ENCODE measurements at regions not wholly inside any gene's neighbourhood (a gene's known extent, or its start where the extent isn't known, plus 50 kb on each side); places are given as distances from the start of the nearest gene placed in this dataset.

GRCh38 chr10:44194435-44194834 is 190.5 kb downstream of the CXCL12 start:
- H3K4me2 ChIP-seq (ENCODE audit: low read length) = no peak overlapping the region
- no peak for TF ChIP-seq CTCF (IDR thresholded peaks at IDR 0.05 in 2 of 3, conservative IDR thresholded peaks at IDR 0.05 in 1 of 3; ENCODE audit: borderline replicate concordance in 1 of 3, insufficient read depth in 1 of 3, low read depth in 2 of 3, low read length in 2 of 3)
- no peak for TF ChIP-seq ZFX (IDR thresholded peaks at IDR 0.05)
- TF ChIP-seq SRF (IDR thresholded peaks at IDR 0.05; ENCODE audit: low read depth) = no peak
- no peak for TF ChIP-seq FOSL1 (IDR thresholded peaks at IDR 0.05; ENCODE audit: low read depth)
- no peak for TF ChIP-seq JUND (IDR thresholded peaks at IDR 0.05)
- no peak for TF ChIP-seq ZNF274 (IDR thresholded peaks at IDR 0.05; ENCODE audit: low read depth, low read length)
- no peak for TF ChIP-seq MAX (IDR thresholded peaks at IDR 0.05)
- no peak for TF ChIP-seq RAD21 (IDR thresholded peaks at IDR 0.05; ENCODE audit: low read depth)
- no peak for TF ChIP-seq ATF3 (IDR thresholded peaks at IDR 0.05)
- no peak for TF ChIP-seq REST (IDR thresholded peaks at IDR 0.05; ENCODE audit: low read depth)
- TF ChIP-seq SIN3A (IDR thresholded peaks at IDR 0.05; ENCODE audit: low read depth) = no peak
- TF ChIP-seq TCF7L2 (IDR thresholded peaks at IDR 0.05; ENCODE audit: borderline replicate concordance, extremely low read depth, insufficient read depth, insufficient read length) = no peak
- no peak for TF ChIP-seq POLR2A (IDR thresholded peaks at IDR 0.05; ENCODE audit: borderline replicate concordance, extremely low read depth, insufficient read depth, insufficient read length)
- TF ChIP-seq EZH2 (IDR thresholded peaks at IDR 0.05) = no peak
- TF ChIP-seq ZBTB33 (IDR thresholded peaks at IDR 0.05; ENCODE audit: extremely low read depth, insufficient replicate concordance, low read length) = no peak
- CTCF ChIA-PET = no interaction called here
- intact Hi-C loops (cut with micrococcal nuclease) = no loop called here
- no peak for DNase-seq (ENCODE audit: low read depth, low spot score)
- RAD21 ChIA-PET (ENCODE audit: low non-redundant PET in 1 of 2, low total read pairs in 2 of 2, uncharacterized antibody in 2 of 2, unreplicated experiment in 2 of 2) = no interaction called here
- no TSS peak for BruUV-seq (replicated peaks)
- H3K79me2 ChIP-seq (ENCODE audit: insufficient read depth, low read length) = no peaks in the 10 kb centered on the region
- POLR2A ChIA-PET = no interaction called here
- no peaks in the 10 kb centered on the region for H3K9me2 ChIP-seq (ENCODE audit: insufficient read depth)
- H3K27me3 ChIP-seq (ENCODE audit: insufficient read depth, low read length) = peaks cover 11% of the 10 kb centered on the region; the same call in 1 of the 2 replicates
- no peak for ATAC-seq
- H3K9me3 ChIP-seq (ENCODE audit: control insufficient read depth in 1 of 2, insufficient read depth in 1 of 2, low read depth in 1 of 2, low read length in 2 of 2) = no peaks in the 10 kb centered on the region
- H3K4me3 ChIP-seq (replicated peaks in 1 of 2; ENCODE audit: low read depth in 1 of 2, low read length in 2 of 2) = no peak overlapping the region
- H3K27ac ChIP-seq (ENCODE audit: low read depth, low read length) = no peak overlapping the region
- no peak overlapping the region for H2AFZ ChIP-seq (ENCODE audit: low read depth, low read length, poor library complexity, severe bottlenecking)
- no peaks in the 10 kb centered on the region for H3K36me3 ChIP-seq (ENCODE audit: control insufficient read depth in 1 of 2, insufficient read depth in 2 of 2, low read length in 2 of 2)
- no peaks in the 10 kb centered on the region; a peak in 1 of 4 replicates for H3K4me1 ChIP-seq (ENCODE audit: control insufficient read depth in 1 of 2, insufficient read depth in 2 of 2, low read length in 2 of 2)
- no peaks in the 10 kb centered on the region for H4K20me1 ChIP-seq (ENCODE audit: insufficient read depth)
- H3K9ac ChIP-seq (ENCODE audit: low read length) = no peak overlapping the region

Measured in HCT116 (cell line).